GM12878 (cell line): ENCODE measurements at regions not wholly inside any gene's neighbourhood (a gene's known extent, or its start where the extent isn't known, plus 50 kb on each side); places are given as distances from the start of the nearest gene placed in this dataset.

Experiments used
- CHD2 ChIP-seq: IDR thresholded peaks from 2 replicates; pipeline ENCODE4 v1.6.1; 2011; ENCODE audit warnings: low read depth, low read length, improper control_type of control experiment, borderline replicate concordance
- CREB1 ChIP-seq: IDR thresholded peaks from 2 replicates; pipeline ENCODE4 v1.6.1; 2012; ENCODE audit warnings: low read depth, mild to moderate bottlenecking, inconsistent platforms
- EGR1 ChIP-seq, 2 experiments: IDR thresholded peaks; 1 replicate in 1 of 2; 2 replicates in 1 of 2; pipeline ENCODE4 v1.6.1; 2011 to 2012; ENCODE audit warnings: low read depth in 2 of 2, low read length in 2 of 2, borderline replicate concordance in 1 of 2, mild to moderate bottlenecking in 1 of 2, moderate library complexity in 1 of 2
- HDGF ChIP-seq: fragments of 450-650 bp; IDR thresholded peaks from 2 replicates; pipeline ENCODE4 v1.6.1; 2016; ENCODE audit warnings: antibody characterized with exemption
- NBN ChIP-seq: fragments of 450-650 bp; IDR thresholded peaks from 2 replicates; pipeline ENCODE4 v1.6.1; 2016
- POLR2AphosphoS5 ChIP-seq: IDR thresholded peaks from 2 replicates; pipeline ENCODE4 v1.6.1; 2011; ENCODE audit warnings: mild to moderate bottlenecking, low read length, inconsistent platforms
- RB1 ChIP-seq: fragments of 450-650 bp; formaldehyde crosslinking; IDR thresholded peaks from 2 replicates; pipeline ENCODE4 v1.6.1; 2017; ENCODE audit warnings: mild to moderate bottlenecking, borderline replicate concordance
- RBBP5 ChIP-seq: fragments of 200-600 bp; sonication (generic); conservative IDR thresholded peaks from 2 replicates; pipeline ENCODE4 v1.6.1; 2016
- SPI1 ChIP-seq: IDR thresholded peaks from 2 replicates; pipeline ENCODE4 v1.6.1; 2011; ENCODE audit warnings: low read depth, mild to moderate bottlenecking, low read length, moderate library complexity, borderline replicate concordance; ENCODE audit not compliant: insufficient read depth
- TCF7 ChIP-seq: IDR thresholded peaks from 2 replicates; pipeline ENCODE4 v1.6.1; 2014; ENCODE audit warnings: antibody characterized with exemption, borderline replicate concordance
- ZZZ3 ChIP-seq: IDR thresholded peaks from 2 replicates; pipeline ENCODE4 v1.6.1; 2011; ENCODE audit warnings: low read depth; ENCODE audit not compliant: control insufficient read depth, insufficient read length
- TF ChIP-seq, protein P1 (sequence below): IDR thresholded peaks from 2 replicates; pipeline ENCODE4 v1.6.1; 2012; ENCODE audit warnings: low read depth, low read length, improper control_type of control experiment

DNA sequence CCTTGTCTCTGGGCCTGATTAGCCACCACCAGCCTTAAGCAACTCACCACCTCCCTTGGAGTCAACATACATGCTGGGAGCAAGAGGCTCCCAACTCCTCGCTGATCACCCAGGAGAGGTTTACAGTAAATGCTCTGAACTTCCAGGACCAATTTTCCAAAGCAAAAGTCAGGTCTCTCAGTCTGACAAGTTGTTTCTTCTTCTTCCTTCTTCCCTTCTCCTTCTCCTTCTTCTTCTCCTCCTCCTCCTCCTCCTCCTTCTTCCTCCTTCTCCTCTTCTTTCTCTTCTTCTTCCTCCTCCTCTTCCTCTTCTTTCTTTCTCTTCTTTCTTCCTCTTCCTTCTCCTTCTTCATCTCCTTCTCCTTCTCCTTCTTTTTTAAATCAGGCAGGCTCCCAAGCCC is 148.2 kb downstream of the NECTIN1 start:
- TF ChIP-seq RBBP5 (no peak), ZZZ3 (no peak), SPI1 (no peak), NBN (no peak), EGR1 (IDR thresholded peaks at IDR 0.05; ENCODE audit: borderline replicate concordance in 1 of 2, low read depth in 2 of 2, low read length in 2 of 2) (no peak), TCF7 (no peak), CHD2 (no peak), RB1 (no peak), POLR2AphosphoS5 (no peak), HDGF (no peak), CREB1 (no peak)
- TF ChIP-seq, protein P1, sequence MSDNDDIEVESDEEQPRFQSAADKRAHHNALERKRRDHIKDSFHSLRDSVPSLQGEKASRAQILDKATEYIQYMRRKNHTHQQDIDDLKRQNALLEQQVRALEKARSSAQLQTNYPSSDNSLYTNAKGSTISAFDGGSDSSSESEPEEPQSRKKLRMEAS: no peak
